ENCODE measurements at regions not wholly inside any gene's neighbourhood (a gene's known extent, or its start where the extent isn't known, plus 50 kb on each side); places are given as distances from the start of the nearest gene placed in this dataset.

DNA sequence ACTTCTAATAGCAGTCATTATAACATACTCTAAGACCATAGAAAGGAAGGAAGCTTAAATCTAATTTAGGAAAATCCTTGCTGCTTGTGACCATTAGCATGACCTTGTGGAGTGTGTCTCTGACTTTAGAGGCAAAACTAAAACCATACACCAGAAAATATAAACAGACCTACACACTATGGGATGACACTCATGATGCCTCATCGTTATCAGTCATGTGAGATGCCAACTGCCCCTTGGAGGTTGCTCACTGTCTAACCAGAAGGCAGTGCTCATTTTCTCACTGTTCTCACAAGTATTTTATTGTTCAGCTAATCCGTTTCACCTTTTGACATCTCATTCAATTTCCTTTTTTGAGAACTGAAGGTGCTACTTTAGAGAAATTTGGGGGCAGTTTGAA, 376.9 kb downstream of the RND3 start:
- DNase-seq (ENCODE audit: low read depth in 2 of 2) = no peak

DNA sequence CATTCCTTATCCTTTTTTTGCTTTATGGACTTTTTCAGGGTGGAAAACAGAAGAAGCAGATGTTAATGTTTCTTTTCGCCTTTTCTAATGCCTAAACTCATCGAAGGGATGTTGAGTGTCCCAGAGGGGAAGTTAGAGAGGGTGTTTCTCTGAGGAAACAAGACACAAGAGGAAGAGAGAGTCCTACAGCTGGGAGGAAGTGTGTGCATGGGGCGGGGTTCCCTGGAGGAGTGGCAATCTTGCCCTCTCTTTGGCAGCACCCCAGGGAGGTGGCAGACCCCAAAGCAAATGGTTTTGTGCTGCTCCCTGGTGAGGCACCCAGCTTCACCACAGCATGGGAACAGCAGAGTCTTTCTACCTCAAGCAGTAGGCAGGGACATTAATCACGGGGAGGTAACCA, 377.6 kb downstream of the RND3 start:
- DNase-seq (ENCODE audit: low read depth in 2 of 2) = no peak

GRCh38 chr2:150109028-150109427, 378.4 kb downstream of the RND3 start:
- no peak for DNase-seq (ENCODE audit: low read depth in 2 of 2)

GRCh38 chr2:150107816-150108215, 379.7 kb downstream of the RND3 start:
- no peak for DNase-seq (ENCODE audit: low read depth in 2 of 2)

DNA sequence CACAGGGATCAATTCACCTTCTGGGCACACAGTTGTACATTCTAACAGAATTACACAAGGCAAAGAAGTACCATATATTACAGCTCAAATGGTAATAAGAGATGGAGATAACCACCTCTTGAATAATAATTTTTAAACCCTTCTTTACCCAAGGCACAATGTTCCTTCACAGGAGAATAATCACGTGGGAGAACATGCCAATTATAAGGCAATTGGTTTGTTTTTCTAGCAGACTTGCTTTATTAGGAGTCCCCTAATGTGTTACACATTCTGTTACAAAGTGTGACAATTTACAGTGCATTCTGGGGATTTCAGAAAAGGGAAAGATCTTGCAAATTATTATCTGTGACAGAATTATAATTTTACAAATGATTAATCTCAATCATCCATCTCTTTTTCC, 380.3 kb downstream of the RND3 start:
- DNase-seq (ENCODE audit: low read depth in 2 of 2) = no peak

DNA sequence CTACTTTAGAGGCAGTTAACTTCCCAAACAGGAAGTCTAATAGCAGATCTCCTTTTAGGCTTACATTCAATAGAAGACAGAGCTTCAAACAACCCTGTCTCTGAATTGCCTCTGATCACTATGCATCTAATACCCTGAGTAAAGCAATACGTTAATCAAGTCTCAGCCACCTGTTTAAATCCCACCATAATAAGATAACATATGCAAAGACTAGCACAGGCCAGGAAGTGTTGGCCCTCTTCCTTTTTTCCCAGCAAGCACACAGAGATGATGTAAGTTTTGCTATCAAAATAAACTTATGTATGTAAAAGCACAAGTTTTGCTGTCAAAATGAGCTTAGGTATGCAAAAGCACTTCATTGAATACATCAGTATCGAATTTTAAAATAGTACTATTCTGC, 385.5 kb downstream of the RND3 start:
- DNase-seq (ENCODE audit: low read depth in 2 of 2) = no peak

DNA sequence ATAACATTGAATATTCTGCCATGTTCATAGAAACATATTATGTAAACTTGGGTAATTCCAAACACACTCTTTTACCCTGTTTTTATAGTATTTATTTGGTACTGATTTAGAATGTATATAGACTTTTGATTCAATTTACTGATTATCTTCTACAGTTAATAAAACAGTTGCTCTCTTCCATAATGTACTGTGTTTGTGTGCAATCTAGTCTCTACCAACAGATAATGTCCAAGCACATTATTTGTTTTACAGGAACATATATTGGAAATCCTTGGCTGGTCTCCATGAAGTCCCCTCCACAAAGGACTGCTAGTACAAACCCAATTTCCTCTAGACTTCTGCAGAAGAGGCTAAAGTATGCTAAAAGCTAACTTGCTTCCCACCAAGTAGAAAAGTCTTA, 386.6 kb downstream of the RND3 start:
- DNase-seq (ENCODE audit: low read depth in 2 of 2) = no peak

GRCh38 chr2:150100336-150100735, 387.1 kb downstream of the RND3 start:
- DNase-seq (ENCODE audit: low read depth in 2 of 2) = no peak

DNA sequence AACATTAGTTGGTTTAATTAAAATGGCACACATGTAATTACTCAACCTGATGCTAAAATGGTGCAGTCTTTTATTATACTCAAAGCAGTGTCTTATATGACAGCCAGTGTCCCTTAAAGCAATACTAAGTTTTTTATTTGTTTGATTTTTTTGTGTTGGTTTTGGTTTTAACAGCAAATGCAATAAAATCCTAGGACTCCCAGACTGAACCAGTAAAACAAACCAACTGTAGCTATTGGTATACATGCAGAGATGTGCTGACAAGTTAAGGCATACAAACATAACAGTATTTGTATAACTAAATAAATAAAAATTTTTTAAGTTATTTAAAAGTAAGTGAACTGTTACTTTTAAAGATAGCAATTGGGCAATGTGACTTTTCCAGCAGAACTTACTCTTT, 387.7 kb downstream of the RND3 start:
- DNase-seq (ENCODE audit: low read depth in 2 of 2) = no peak

DNA sequence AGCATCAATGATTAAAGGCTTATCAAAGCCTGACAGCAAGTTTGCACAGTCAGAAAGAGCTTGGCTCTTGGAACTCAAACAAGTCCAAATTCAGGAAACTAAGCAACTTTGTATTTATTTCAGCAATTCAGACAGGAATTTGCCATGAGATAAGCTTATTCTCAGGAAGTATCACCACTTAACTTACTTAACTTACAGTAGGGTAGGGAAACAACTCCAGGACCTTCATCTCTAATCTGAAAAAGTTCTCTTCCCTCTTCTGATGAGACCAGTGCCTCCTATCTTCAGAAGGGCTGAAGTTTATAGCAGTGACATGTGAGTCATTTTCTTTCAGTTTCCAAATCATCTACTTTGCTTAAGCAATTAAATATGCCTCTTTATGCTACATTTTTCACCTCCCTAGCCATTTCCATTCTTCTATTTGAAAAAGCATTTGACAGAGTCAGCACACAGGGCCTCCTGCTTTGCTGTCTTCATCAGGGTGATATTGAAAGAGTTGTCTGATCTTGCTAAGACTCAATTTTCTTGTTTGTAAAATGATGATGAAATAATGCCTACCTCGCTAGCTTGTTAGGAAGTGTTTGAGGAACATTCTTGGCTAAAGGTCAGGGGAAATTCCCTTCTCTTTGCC, 389.5 kb downstream of the RND3 start:
- peak in 1 of 2 donors; percentile 69 for DNase-seq (ENCODE audit: low read depth in 2 of 2)

DNA sequence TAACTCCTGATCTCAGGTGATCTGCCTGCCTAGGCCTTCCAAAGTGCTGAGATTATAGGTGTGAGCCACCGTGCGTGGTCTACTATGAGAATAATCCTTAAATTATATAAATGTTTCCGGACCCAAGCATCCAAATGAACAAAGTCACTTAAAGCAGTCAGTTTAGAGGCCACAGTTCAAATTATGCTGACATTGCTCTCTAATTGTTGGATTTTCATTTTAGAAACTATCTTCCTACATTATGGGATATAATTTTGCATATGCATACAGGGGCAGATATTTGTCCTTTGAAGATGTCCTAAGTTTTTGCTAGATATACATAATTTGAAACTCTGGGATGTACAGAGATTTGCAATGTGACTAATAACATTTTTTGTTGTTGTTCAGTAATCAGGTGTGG, 390.1 kb downstream of the RND3 start:
- DNase-seq (ENCODE audit: low read depth in 2 of 2) = no peak

- no peak for DNase-seq (ENCODE audit: low read depth in 2 of 2)
These were observed 391.9 kb downstream of the RND3 start for GRCh38 chr2:150095361-150096095.

GRCh38 chr2:150091846-150092245, 395.6 kb downstream of the RND3 start:
- no peak for DNase-seq (ENCODE audit: low read depth in 2 of 2)

GRCh38 chr2:150090031-150090430, 397.4 kb downstream of the RND3 start:
- DNase-seq (ENCODE audit: low read depth in 2 of 2) = no peak

- DNase-seq (ENCODE audit: low read depth in 2 of 2) = peak in 1 of 2 donors; percentile 61
These were observed 398.9 kb downstream of the RND3 start for GRCh38 chr2:150088538-150088937.

DNA sequence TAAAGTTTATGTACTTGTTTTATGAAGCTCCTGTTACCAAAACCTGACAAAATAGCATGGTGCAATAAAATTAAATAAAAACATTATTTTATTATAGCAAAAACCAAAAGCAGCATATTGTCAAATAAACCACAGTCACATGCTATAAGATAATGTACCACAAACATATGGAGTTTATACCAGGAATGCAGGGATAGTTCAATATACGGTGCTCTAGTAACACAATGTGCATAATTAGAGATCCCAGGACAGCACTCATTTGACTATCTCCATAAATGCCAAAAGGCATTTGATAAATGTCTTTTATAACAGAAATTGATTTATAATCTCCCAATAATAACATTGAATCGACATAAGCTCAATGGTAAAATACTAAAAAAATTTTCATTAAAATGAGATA, 402.0 kb downstream of the RND3 start:
- no peak for DNase-seq (ENCODE audit: low read depth in 2 of 2)

GRCh38 chr2:150081775-150082481, 405.5 kb downstream of the RND3 start:
- DNase-seq (ENCODE audit: low read depth in 2 of 2) = peak in 1 of 2 donors; percentile 55

GRCh38 chr2:150076281-150076680, 411.2 kb downstream of the RND3 start:
- DNase-seq (ENCODE audit: low read depth in 2 of 2) = peak in 1 of 2 donors; percentile 12

DNA sequence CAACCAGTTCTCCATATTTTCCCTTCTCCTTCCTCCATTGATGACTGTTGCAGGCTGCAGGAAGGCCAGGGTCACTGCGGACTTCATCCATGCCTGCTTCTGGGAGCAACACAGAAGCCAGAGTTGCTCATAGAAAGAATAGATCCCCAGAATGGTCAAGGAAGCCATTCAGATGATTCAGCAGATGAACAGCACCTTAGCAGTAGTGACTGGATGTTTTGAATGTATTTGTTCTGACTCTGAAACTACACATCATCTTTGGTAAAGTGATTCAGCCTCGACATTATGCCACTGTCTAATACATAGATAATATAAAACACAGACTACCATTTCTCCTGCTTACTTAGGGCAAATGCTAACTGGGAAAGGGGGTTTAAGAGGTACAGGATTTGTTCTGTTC, 411.6 kb downstream of the RND3 start:
- peak in 1 of 2 donors; percentile 62 for DNase-seq (ENCODE audit: low read depth in 2 of 2)

- no peak for DNase-seq (ENCODE audit: low read depth in 2 of 2)
These were observed 421.0 kb downstream of the RND3 start for GRCh38 chr2:150066490-150066889.

GRCh38 chr2:150063931-150064548, 423.4 kb downstream of the RND3 start:
- DNase-seq (ENCODE audit: low read depth in 2 of 2) = no peak

DNA sequence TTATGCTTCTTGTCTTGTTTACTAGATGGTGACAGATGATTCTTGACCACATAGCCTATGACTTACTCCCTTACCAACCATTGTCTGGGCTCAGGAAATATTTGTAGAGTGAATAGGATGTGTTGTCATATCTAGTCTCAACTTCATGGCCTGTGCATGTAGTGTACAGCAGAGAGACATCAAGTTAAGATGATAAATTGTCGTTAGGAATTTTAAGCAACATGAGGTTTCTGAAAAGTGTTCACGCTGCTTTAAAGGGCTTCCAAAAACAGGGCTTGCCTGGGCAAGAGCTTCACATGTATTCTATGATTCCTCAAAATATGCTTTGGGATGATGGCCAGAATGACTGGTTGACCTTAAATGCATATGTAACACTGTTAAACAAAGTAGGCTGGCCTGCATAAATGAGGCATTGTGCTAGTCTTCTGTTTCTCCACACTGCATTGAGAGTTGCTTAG, 424.0 kb downstream of the RND3 start:
- DNase-seq (ENCODE audit: low read depth in 2 of 2) = peak; percentile 50 to 75
